Limb (tissue), 2 donors: ENCODE measurements at regions not wholly inside any gene's neighbourhood (a gene's known extent, or its start where the extent isn't known, plus 50 kb on each side); places are given as distances from the start of the nearest gene placed in this dataset.
"Not testable (repeated sequence)": the region's sequence is repeated elsewhere in the genome, so short reads cannot be mapped to it uniquely, and the experiment has no call there.

Source experiments
- DNase-seq, 2 donors: peaks; one replicate each; pipeline ENCODE4 v3.0.0-alpha.2; 2016; ENCODE audit errors: extremely low spot score in 2 of 2

DNA sequence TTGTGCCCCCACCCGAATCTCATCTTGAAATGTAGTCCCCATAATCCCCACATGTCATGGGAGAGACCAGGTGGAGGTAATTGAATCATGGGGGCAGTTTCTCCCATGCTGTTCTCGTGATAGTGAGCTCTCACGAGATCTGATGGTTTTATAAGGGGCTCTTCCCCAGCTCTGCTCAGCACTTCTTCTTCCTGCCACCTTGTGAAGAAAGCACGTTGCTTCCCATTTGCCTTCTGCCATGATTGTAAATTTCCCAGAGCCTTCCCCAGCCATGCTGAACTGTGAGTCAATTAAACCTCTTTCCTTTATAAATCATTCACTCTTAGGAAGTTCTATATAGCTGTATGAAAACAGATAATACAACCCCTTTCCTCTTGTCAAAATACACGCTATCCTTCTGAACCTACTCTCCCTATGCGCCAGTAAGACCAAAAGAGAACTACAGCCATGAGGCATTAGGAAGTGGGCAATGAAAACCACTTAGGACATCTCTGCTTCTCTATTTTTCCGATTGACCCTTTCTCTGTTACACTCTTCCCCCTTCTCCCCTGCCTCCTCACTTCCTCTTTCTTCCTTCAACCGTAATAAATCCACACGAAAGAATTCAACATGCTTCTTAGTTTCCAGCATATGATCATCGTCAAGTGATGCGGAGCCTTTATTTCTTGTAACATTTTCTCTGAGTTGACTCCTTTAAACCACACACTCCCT lies 101.2 kb upstream of the WDR11 start:
- DNase-seq = no peak

DNA sequence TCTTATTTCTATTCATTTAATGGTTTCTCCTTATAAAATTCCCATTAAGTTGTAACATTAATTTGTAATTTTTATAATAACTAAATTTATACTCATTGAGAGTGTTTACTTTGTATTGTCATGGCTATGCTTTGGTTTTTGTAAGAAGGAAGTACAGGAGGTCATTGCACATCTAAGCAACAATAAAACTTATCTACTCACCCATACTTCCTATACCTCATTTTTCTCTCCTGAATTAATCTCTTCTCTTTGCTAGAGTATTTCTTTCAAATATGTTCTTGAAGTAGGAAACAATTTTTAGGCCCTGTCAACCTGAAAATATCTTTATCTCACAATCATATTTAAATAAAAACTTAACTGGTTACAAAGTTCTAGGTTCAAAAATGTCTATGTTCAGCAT lies 95.4 kb upstream of the WDR11 start:
- DNase-seq = no peak

DNA sequence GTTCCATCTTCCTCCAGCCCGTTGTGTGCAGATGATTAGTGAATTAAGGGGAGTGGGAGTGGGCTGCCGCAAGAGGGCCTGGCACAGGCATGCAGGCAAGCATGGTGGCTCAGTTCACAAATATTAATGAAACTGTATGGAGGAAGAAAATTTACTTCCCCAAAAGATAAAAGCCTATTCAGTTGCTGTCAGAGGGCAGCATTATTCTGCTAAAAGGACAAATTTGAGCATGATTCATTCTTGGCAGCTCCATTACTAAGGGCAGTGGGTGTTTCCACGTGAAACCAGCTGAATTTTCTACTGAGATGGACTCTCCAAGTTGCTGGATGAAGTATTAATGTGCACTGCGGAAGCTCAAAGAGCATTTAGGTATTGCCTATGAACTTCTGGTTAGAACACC lies 90.9 kb upstream of the WDR11 start:
- DNase-seq = no peak

DNA sequence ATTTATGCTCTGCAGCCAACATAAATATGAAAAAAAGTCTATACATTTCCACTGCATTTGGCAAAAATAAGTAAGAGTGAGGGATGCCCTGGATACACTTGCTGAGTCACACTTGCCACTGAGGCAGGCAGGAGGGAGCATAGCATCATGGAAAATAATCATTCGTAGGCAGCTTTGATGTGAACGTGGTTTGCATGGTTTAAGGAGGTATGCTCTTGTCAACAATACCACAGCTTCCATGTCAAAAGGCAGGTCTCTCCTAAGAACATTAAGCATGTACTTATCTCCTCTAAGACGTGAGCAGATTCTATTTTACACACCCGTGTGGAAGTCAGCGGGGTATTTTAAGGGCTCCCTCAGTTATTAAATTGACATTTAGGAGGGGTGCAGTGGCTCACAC lies 89.2 kb upstream of the WDR11 start:
- DNase-seq = no peak

GRCh38 chr10:120765226-120765803 lies 85.8 kb upstream of the WDR11 start:
- no peak for DNase-seq

DNA sequence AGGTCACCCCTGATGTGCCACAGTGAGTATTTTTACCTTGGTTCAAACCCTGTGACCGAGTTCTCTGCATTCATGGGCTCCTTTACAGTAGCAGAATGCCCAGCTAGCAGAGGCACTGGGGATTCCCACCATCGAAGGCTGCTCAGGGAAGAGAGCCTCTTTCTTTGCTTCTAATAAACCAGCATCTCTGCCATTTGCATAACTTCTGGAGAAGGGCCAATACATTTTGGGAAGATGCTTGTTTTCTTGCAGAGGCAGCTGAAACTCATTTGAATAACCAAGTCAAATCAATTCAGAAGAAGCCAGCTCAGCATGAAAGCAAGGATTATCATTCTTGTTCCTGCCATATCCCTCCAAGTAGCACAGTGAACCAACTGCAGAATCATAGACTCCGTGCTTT lies 82.9 kb upstream of the WDR11 start:
- no peak for DNase-seq

GRCh38 chr10:120770496-120770895 lies 80.7 kb upstream of the WDR11 start:
- DNase-seq = no peak

DNA sequence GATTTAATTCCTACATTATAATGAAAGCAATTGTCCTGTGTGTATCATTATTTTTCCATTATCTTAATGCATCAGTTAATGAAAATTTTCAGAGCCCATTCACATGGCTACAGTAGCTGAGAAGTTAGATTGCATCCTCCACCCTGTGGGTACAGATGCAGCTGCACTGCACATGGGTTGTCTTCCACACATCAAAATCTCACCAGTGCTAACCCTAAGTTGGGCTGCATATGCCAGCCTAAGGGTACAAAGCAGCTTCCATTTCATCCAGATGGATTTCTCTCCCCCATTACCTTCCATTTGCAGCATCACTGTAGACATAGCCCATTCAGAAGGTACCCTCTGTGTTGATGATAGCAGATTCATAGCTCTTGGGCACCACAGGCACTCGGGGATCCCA lies 74.7 kb upstream of the WDR11 start:
- no peak for DNase-seq

- DNase-seq = no peak
These were observed 68.8 kb upstream of the WDR11 start for GRCh38 chr10:120782336-120782735.

DNA sequence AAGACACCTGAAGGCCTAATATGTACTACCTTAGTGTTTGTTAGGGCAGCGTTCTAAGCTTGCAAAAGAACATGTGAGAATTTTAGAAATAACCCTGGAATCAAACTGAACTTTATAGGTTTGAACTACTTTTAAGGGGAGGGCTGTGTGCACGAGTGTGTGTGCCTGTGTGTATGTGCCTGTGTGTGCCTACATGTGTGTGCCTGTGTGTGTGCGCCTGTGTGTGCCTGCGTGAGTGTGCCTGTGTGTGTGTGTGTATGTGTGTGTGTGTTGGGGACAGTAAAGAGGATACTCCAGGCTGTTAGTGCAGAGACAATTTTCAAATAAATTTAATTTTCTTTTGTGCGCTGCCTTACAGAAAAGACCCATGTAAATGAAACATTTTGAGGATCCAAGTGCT lies 68.1 kb upstream of the WDR11 start:
- DNase-seq = no peak

- no peak for DNase-seq
These were observed 67.3 kb upstream of the WDR11 start for GRCh38 chr10:120783867-120784266.

DNA sequence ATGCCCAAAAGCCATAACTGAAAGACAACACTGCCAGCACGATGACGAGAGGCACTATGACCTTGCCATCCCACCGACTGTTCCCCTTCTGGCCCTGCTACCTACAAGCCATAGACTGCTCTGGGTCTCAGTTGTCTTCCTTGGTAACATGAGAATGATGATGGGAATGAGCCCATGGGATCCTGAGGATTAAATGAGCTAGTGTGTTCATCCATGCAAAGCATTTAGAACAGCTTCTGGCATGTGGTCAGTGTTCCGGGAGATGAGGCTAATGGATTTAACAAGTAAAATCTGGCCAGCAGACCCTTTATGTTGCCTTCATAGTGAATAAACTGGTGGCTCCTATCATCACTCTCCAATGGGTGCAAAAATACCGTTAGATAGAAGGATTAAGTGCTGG lies 62.4 kb upstream of the WDR11 start:
- DNase-seq = no peak

- DNase-seq = no peak
These were observed 61.6 kb upstream of the WDR11 start for GRCh38 chr10:120789303-120790203.

DNA sequence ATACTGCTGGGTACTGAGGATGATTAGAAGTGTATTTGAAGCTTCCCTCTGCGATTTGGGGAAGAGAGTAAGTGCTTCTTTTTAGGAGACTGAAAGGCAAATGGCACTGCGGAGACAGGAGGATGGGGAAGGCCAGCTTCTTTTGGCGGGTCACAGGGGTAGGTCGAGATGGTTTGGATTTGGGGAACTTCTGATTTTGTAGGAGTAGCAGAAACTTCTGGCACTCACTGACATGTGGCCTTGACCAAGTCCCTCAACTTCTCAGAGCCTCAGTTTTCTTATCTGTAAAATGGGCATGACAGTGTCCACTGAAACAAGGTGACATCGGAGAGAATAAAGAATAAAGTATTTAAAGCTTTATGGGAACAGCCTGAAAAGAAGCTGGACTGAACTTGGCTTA lies 59.8 kb upstream of the WDR11 start:
- DNase-seq = no peak

DNA sequence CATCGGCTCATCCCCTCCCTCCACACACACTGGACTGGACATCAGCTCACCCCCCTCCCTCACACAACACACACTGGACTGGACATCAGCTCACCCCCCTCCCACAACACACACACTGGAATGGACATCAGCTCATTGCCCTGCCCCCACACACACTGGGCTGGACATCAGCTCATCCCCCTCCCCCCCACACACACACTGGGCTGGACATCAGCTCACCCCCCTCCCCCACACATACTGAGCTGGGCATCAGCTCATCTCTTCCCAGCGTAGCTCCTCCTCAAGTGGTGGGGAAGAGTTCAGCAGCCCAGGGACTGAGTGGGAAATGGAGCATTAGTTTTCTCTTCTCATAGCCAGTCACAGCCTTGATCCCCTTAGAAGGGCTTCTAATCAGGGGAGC lies 58.1 kb upstream of the WDR11 start:
- DNase-seq = no peak

- DNase-seq = no peak
These were observed 56.8 kb upstream of the WDR11 start for GRCh38 chr10:120794390-120794789.

DNA sequence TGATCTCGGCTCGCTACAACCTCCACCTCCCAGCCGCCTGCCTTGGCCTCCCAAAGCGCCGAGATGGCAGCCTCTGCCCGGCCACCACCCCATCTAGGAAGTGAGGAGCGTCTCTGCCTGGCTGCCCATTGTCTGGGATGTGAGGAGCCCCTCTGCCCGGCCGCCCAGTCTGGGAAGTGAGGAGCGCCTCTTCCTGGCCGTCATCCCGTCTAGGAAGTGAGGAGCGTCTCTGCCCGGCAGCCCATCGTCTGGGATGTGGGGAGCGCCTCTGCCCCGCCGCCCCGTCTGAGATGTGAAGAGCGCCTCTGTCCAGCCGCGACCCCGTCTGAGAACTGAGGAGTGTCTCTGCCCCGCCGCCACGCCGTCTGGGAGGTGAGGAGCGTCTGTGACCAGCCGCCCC lies 52.9 kb upstream of the WDR11 start:
- not testable (repeated sequence) for DNase-seq

DNA sequence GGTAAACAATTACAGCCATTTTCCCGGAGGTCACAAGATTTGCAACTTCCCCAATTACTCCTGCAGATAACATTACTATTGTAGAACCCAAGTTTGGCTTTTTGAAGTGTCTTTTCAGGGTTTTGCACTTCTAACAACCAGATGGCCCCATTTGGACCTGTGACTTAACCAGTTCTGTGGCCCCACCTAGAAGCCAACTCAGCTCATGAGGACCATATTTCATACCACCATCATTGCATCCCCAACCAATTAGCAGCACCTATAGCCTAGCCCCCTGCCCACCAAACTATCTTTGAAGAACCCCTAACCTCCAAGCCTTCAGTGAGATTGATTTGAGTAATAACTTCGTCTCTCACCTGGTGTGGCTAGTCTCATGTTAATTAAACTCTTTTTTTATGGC lies 51.3 kb upstream of the WDR11 start:
- DNase-seq = no peak

GRCh38 chr10:120800528-120801323 lies 50.4 kb upstream of the WDR11 start:
- no peak for DNase-seq
